ENCODE measurements at regions not wholly inside any gene's neighbourhood (a gene's known extent, or its start where the extent isn't known, plus 50 kb on each side); places are given as distances from the start of the nearest gene placed in this dataset.
"Not testable (repeated sequence)": the region's sequence is repeated elsewhere in the genome, so short reads cannot be mapped to it uniquely, and the experiment has no call there.

DNA sequence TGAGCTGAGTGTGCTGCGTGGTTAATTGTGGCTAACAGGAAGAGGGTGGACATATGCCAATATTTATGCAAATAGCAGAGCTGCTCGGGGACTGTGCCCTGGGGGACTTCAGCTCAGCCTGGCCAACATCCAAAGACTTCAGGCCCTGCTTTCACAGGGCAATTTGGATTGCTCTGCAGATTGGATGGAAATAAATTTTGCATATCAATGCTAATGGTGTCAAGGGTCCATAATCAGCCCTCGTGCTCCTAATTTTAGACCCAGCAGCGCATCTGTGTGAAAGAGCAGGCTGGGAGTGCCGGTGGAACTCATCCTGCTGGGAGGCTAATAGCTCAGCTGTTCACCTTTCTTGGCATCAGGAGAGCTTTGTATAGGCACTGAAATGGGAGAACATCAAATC lies 270.1 kb downstream of the TCERG1L start:
- DNase-seq (ENCODE audit: low read depth in 2 of 2): no peak

DNA sequence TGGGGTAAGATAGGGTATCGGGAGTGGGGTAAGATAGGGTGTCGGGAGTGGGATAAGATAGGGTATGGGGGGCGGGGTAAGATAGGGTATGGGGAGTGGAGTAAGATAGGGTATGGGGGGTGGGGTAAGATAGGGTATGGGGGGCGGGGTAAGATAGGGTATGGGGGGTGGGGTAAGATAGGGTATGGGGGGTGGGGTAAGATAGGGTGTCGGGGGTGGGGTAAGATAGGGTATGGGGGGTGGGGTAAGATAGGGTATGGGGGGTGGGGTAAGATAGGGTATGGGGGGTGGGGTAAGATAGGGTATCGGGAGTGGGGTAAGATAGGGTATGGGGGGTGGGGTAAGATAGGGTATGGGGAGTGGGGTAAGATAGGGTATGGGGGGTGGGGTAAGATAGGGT lies 269.5 kb downstream of the TCERG1L start:
- DNase-seq (ENCODE audit: low read depth in 2 of 2): not testable (repeated sequence)

Data from stimulated activated CD4-positive, alpha-beta T cell treated with anti-CD3 and anti-CD28 coated beads, Interleukin-12 subunit alpha, Interleukin-12 subunit beta, amount 100 ng/mL, for 24 hours (primary cell).